MM.1S (cell line): ENCODE measurements at regions not wholly inside any gene's neighbourhood (a gene's known extent, or its start where the extent isn't known, plus 50 kb on each side); places are given as distances from the start of the nearest gene placed in this dataset.

Experiments
- DNase-seq: peaks from one replicate; pipeline ENCODE4 v3.0.0-alpha.2; 2015
- H2AFZ ChIP-seq: fragments of 300-600 bp; sonication (generic); 2 replicates; pipeline ENCODE4 v1.6.0; 2016; ENCODE audit warnings: antibody characterized with exemption, low read length
- H3F3A ChIP-seq: fragments of 300-600 bp; sonication (generic); 2 replicates; pipeline ENCODE4 v1.6.1; 2016; ENCODE audit warnings: mild to moderate bottlenecking, antibody characterized with exemption, low read length, moderate library complexity, mixed read lengths; ENCODE audit not compliant: insufficient read depth
- H3K27ac ChIP-seq: fragments of 300-600 bp; sonication (generic); 2 replicates; pipeline ENCODE4 v1.5.1; 2016; ENCODE audit warnings: mild to moderate bottlenecking, low read length
- H3K27me3 ChIP-seq: fragments of 300-600 bp; sonication (generic); replicated peaks from 2 replicates; pipeline ENCODE4 v1.6.0; 2016; ENCODE audit warnings: low read length; ENCODE audit not compliant: insufficient read depth
- H3K36me3 ChIP-seq: fragments of 300-600 bp; sonication (generic); replicated peaks from 2 replicates; pipeline ENCODE4 v1.6.1; 2016; ENCODE audit warnings: mild to moderate bottlenecking, low read length, mixed read lengths; ENCODE audit not compliant: insufficient read depth
- H3K4me1 ChIP-seq: fragments of 300-600 bp; sonication (generic); 2 replicates; pipeline ENCODE4 v1.6.1; 2016; ENCODE audit warnings: low read length, mixed read lengths
- H3K4me2 ChIP-seq: fragments of 300-600 bp; sonication (generic); 2 replicates; pipeline ENCODE4 v1.6.0; 2016; ENCODE audit warnings: low read depth, low read length
- H3K4me3 ChIP-seq: fragments of 300-600 bp; sonication (generic); 2 replicates; pipeline ENCODE4 v1.5.1; 2016; ENCODE audit warnings: low read length, mixed read lengths
- H3K79me2 ChIP-seq: fragments of 300-600 bp; sonication (generic); 2 replicates; pipeline ENCODE4 v1.6.1; 2016; ENCODE audit warnings: mixed run types, low read length, mixed read lengths
- H3K9ac ChIP-seq: fragments of 300-600 bp; sonication (generic); 2 replicates; pipeline ENCODE4 v1.6.1; 2016; ENCODE audit warnings: low read length, mixed read lengths
- H3K9me2 ChIP-seq: fragments of 300-600 bp; sonication (generic); replicated peaks from 2 replicates; pipeline ENCODE4 v1.6.1; 2016; ENCODE audit warnings: mild to moderate bottlenecking, low read length, mixed read lengths; ENCODE audit not compliant: insufficient read depth
- H3K9me3 ChIP-seq: fragments of 300-600 bp; sonication (generic); replicated peaks from 2 replicates; pipeline ENCODE4 v1.6.1; 2016; ENCODE audit warnings: mild to moderate bottlenecking, low read length, mixed read lengths; ENCODE audit not compliant: insufficient read depth
- H4K20me1 ChIP-seq: fragments of 300-600 bp; sonication (generic); 2 replicates; pipeline ENCODE4 v1.6.1; 2016; ENCODE audit warnings: mild to moderate bottlenecking, low read length, moderate library complexity, mixed read lengths; ENCODE audit not compliant: insufficient read depth
- CTCF ChIP-seq: fragments of 300-600 bp; sonication (generic); IDR thresholded peaks from 2 replicates; pipeline ENCODE4 v1.5.1; 2016; ENCODE audit warnings: antibody characterized with exemption, low read length, mixed read lengths
- EZH2 ChIP-seq: fragments of 300-600 bp; sonication (generic); optimal IDR thresholded peaks from 2 replicates; pipeline ENCODE3; 2017; ENCODE audit warnings: low read depth, mild to moderate bottlenecking, antibody characterized with exemption, low read length, mixed read lengths
- EZH2phosphoT487 ChIP-seq: fragments of 300-600 bp; sonication (generic); IDR thresholded peaks from 2 replicates; pipeline ENCODE4 v1.6.1; 2018; ENCODE audit warnings: antibody characterized with exemption, low read length

- Histone ChIP-seq H3K79me2 (no peaks in the 10 kb centered on the region), H3K9ac (no peak overlapping the region), H3K36me3 (no peaks in the 10 kb centered on the region), H3K4me3 (no peak overlapping the region), H2AFZ (peak overlapping the region; percentile 84; the same call in 1 of the 2 replicates), H3K4me2 (peak overlapping the region; percentile 73; the same call in 1 of the 2 replicates), H3K27me3 (no peaks in the 10 kb centered on the region), H4K20me1 (no peaks in the 10 kb centered on the region), H3K9me3 (no peaks in the 10 kb centered on the region), H3K4me1 (peaks cover 15% of the 10 kb centered on the region), H3F3A (peaks cover 9% of the 10 kb centered on the region), H3K9me2 (no peaks in the 10 kb centered on the region), H3K27ac (peak overlapping the region; percentile 72; the same call in 1 of the 2 replicates)
- no peak for DNase-seq
- TF ChIP-seq EZH2phosphoT487 = no peak
- TF ChIP-seq CTCF = no peak
- no peak for TF ChIP-seq EZH2
Observed at GRCh38 chr2:9693646-9694045, 62.8 kb upstream of the YWHAQ start.

GRCh38 chr2:9694661-9695234 is 64.0 kb upstream of the YWHAQ start:
- Histone ChIP-seq H3K9ac (no peak overlapping the region), H3K9me3 (no peaks in the 10 kb centered on the region), H3K4me1 (peaks cover 15% of the 10 kb centered on the region), H3K4me3 (no peak overlapping the region), H3K36me3 (no peaks in the 10 kb centered on the region), H2AFZ (no peak overlapping the region), H3K4me2 (no peak overlapping the region), H3K27ac (no peak overlapping the region), H4K20me1 (no peaks in the 10 kb centered on the region), H3K9me2 (no peaks in the 10 kb centered on the region), H3F3A (peaks cover 9% of the 10 kb centered on the region), H3K27me3 (no peaks in the 10 kb centered on the region), H3K79me2 (no peaks in the 10 kb centered on the region)
- TF ChIP-seq CTCF (no peak), EZH2phosphoT487 (no peak), EZH2 (no peak)
- DNase-seq = no peak

GRCh38 chr2:9695941-9696340 is 65.1 kb upstream of the YWHAQ start:
- no peaks in the 10 kb centered on the region for H3K27me3 ChIP-seq
- H4K20me1 ChIP-seq = no peaks in the 10 kb centered on the region
- H3K4me3 ChIP-seq = no peak overlapping the region
- DNase-seq = no peak
- H3K27ac ChIP-seq = no peak overlapping the region
- TF ChIP-seq CTCF (no peak), EZH2 (no peak), EZH2phosphoT487 (no peak)
- H3K4me1 ChIP-seq = peaks cover 15% of the 10 kb centered on the region
- no peaks in the 10 kb centered on the region for H3K36me3 ChIP-seq
- no peak overlapping the region for H3K9ac ChIP-seq
- no peak overlapping the region for H3K4me2 ChIP-seq
- no peak overlapping the region for H2AFZ ChIP-seq
- H3K79me2 ChIP-seq = no peaks in the 10 kb centered on the region
- H3F3A ChIP-seq = peaks cover 9% of the 10 kb centered on the region
- H3K9me3 ChIP-seq = no peaks in the 10 kb centered on the region
- no peaks in the 10 kb centered on the region for H3K9me2 ChIP-seq
